Activated CD8-positive, alpha-beta T cell treated with anti-CD3 and anti-CD28 coated beads for 36 hours (primary cell): ENCODE measurements at regions not wholly inside any gene's neighbourhood (a gene's known extent, or its start where the extent isn't known, plus 50 kb on each side); places are given as distances from the start of the nearest gene placed in this dataset.
"Not testable (repeated sequence)": the region's sequence is repeated elsewhere in the genome, so short reads cannot be mapped to it uniquely, and the experiment has no call there.

Source experiments
- ATAC-seq: fragments of 200-7000 bp; cut with Tn5 transposase; one replicate; pipeline ENCODE4 v1.10.0; 2021; ENCODE audit warnings: mild to moderate bottlenecking, moderate library complexity
- CTCF ChIA-PET: fragments of 350-600 bp; sonication (Branson Sonifier 250); formaldehyde crosslinking; loops from one replicate; lab custom pipeline; 2021; ENCODE audit warnings: antibody characterized with exemption; lab: Charles Lee
- POLR2A ChIA-PET: fragments of 350-600 bp; sonication (Branson Sonifier 250); formaldehyde crosslinking; loops from one replicate; lab custom pipeline; 2021; ENCODE audit warnings: antibody characterized with exemption; lab: Charles Lee
- DNase-seq: peaks from one replicate; pipeline ENCODE4 v3.0.0-alpha.2; 2020
- H3K27ac Mint-ChIP-seq: one replicate; pipeline ENCODE4 v1.8.0; 2021; ENCODE audit warnings: mild to moderate bottlenecking, mixed read lengths
- H3K27me3 Mint-ChIP-seq: one replicate; pipeline ENCODE4 v1.8.0; 2021; ENCODE audit warnings: mixed read lengths
- H3K36me3 Mint-ChIP-seq: one replicate; pipeline ENCODE4 v1.8.0; 2021; ENCODE audit warnings: low read depth, mixed read lengths
- H3K4me1 Mint-ChIP-seq: one replicate; pipeline ENCODE4 v1.8.0; 2021; ENCODE audit warnings: low read depth, mixed read lengths
- H3K4me3 Mint-ChIP-seq: one replicate; pipeline ENCODE4 v1.8.0; 2021; ENCODE audit warnings: mild to moderate bottlenecking, moderate library complexity, mixed read lengths
- H3K9me3 Mint-ChIP-seq: one replicate; pipeline ENCODE4 v1.8.0; 2021; ENCODE audit warnings: mixed read lengths
- intact Hi-C: fragments of 100-400 bp; cut with micrococcal nuclease; formaldehyde crosslinking; loops from one replicate; pipeline ENCODE4 v1.10.0; 2022
- TF ChIP-seq, protein P1 (sequence below): fragments of 200-600 bp; IDR thresholded peaks from one replicate; pipeline ENCODE4 v1.8.0; 2022; ENCODE audit warnings: antibody characterized with exemption, mild to moderate bottlenecking

- Mint-ChIP-seq H3K4me3 (no peak overlapping the region), H3K36me3 (no peaks in the 10 kb centered on the region), H3K9me3 (no peaks in the 10 kb centered on the region), H3K27me3 (no peaks in the 10 kb centered on the region), H3K27ac (no peak overlapping the region), H3K4me1 (peaks cover 36% of the 10 kb centered on the region)
- TF ChIP-seq, protein P1, sequence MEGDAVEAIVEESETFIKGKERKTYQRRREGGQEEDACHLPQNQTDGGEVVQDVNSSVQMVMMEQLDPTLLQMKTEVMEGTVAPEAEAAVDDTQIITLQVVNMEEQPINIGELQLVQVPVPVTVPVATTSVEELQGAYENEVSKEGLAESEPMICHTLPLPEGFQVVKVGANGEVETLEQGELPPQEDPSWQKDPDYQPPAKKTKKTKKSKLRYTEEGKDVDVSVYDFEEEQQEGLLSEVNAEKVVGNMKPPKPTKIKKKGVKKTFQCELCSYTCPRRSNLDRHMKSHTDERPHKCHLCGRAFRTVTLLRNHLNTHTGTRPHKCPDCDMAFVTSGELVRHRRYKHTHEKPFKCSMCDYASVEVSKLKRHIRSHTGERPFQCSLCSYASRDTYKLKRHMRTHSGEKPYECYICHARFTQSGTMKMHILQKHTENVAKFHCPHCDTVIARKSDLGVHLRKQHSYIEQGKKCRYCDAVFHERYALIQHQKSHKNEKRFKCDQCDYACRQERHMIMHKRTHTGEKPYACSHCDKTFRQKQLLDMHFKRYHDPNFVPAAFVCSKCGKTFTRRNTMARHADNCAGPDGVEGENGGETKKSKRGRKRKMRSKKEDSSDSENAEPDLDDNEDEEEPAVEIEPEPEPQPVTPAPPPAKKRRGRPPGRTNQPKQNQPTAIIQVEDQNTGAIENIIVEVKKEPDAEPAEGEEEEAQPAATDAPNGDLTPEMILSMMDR = no peak
- POLR2A ChIA-PET = no interaction called here
- CTCF ChIA-PET = interaction anchor here (1.5 kb wide), 1 partner anchor 10 kb away, joined by 3 read pairs; no protein-coding TSS in a partner anchor
- no peak for ATAC-seq
- intact Hi-C loops = no loop called here
- DNase-seq = no peak
Measured at GRCh38 chr3:153631664-153632063, 469.6 kb downstream of the RAP2B start.

DNA sequence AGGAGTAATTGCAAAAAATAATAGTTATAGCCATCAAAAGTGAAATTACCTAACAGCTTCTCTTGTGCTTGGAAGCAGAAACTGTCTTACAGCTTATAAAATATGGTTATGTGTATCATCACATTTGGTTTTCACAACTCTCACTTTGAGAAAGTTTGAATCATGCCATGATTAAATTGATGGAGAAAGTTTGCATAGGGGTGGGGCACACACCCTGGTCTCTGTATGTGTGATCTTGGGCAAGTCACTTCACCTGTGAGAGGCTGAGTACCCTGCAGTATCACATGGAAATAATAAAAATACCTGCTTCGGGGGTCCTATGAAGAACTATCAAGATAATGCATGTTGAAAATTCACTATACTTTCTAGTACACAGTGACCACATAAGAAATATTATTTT is 471.4 kb downstream of the RAP2B start:
- no peaks in the 10 kb centered on the region for H3K9me3 Mint-ChIP-seq
- ChIA-PET POLR2A (no interaction called here), CTCF (no interaction called here)
- DNase-seq (peak; percentile 2), ATAC-seq (peak; percentile 70)
- H3K27me3 Mint-ChIP-seq = no peaks in the 10 kb centered on the region
- H3K36me3 Mint-ChIP-seq = no peaks in the 10 kb centered on the region
- no peak overlapping the region for H3K27ac Mint-ChIP-seq
- intact Hi-C loops = no loop called here
- H3K4me3 Mint-ChIP-seq = no peak overlapping the region
- peaks cover 25% of the 10 kb centered on the region for H3K4me1 Mint-ChIP-seq
- TF ChIP-seq, protein P1 = no peak

DNA sequence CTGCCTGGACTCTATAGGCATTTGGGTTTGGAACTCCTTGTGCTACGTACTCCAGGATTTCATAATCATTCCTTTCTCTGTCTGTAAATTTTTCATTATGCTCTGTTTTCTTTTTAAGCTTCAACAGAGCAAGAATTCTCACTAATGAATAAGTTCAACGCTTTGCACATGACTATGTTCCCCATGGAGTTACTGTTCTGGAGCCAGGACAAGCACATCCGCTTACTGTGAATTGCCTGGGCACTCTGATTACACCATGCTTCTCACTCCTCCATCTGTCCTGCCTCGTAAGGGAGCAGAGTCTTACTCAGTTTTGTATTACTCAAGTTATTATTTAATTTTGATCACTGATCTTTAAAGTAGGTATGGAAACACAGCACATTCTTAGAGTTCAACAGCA is 472.7 kb downstream of the RAP2B start:
- ATAC-seq (no peak), DNase-seq (no peak)
- Mint-ChIP-seq H3K27me3 (no peaks in the 10 kb centered on the region), H3K27ac (no peak overlapping the region), H3K9me3 (no peaks in the 10 kb centered on the region), H3K4me3 (no peak overlapping the region), H3K36me3 (no peaks in the 10 kb centered on the region), H3K4me1 (peaks cover 17% of the 10 kb centered on the region)
- TF ChIP-seq, protein P1 = no peak
- ChIA-PET POLR2A (no interaction called here), CTCF (interaction anchor here (1.2 kb wide), 1 partner anchor 8 kb away, joined by 3 read pairs; no protein-coding TSS in a partner anchor)
- intact Hi-C loops = no loop called here

GRCh38 chr3:153639631-153640030 is 477.6 kb downstream of the RAP2B start:
- Mint-ChIP-seq H3K9me3 (peaks cover 4% of the 10 kb centered on the region), H3K4me3 (no peak overlapping the region), H3K4me1 (peaks cover 36% of the 10 kb centered on the region), H3K27ac (no peak overlapping the region), H3K36me3 (no peaks in the 10 kb centered on the region), H3K27me3 (no peaks in the 10 kb centered on the region)
- ChIA-PET POLR2A (no interaction called here), CTCF (no interaction called here)
- intact Hi-C loops = no loop called here
- DNase-seq = no peak
- no peak for ATAC-seq
- TF ChIP-seq, protein P1 = no peak

DNA sequence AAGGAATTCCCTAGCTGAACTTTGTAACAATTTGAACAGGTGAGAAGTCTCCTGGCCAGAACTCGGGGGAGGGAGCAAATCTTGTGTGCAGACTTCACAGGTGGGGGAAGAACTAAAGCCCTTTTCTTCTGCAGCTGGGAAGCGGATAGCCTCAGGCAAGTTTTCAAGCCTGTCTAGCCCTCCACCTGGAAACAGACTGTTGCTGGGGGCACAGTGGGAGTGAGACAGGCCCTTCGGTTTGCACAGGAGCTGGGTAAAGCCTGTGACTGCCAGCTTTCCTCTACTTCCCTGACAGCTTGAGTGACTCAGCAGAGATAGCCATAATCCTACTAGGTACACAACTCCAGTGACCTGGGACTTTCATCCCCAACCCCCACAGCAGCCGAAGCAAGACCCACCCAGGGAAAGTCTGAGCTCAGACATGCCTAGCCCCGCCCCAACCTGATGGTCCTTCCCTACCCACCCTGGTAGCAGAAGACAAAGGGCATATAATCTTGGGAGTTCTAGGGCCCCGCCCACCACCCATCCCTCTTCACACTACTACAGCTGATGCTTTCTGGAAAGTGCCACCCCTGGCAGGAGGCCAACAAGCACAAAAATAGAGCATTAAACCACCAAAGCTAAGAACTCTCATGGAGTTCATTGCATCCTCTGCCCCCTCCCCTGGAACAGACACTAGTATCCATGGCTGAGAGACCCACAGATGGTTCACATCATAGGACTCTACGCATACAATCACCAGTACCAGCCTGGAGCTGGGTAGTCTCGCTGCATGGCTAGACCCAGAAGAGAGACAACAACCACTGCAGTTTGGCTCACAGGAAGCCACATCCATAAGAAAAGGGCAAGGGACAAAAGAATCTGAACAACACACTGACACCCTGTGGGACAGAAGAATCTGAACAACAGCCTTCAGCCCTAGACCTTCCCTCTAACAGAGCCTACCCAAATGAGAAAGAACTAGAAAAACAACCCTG is 479.0 kb downstream of the RAP2B start:
- H3K27ac Mint-ChIP-seq = no peak overlapping the region
- H3K4me3 Mint-ChIP-seq = no peak overlapping the region
- H3K27me3 Mint-ChIP-seq = no peaks in the 10 kb centered on the region
- TF ChIP-seq, protein P1 = no peak
- H3K9me3 Mint-ChIP-seq = peaks cover 8% of the 10 kb centered on the region
- no peaks in the 10 kb centered on the region for H3K36me3 Mint-ChIP-seq
- POLR2A ChIA-PET = no interaction called here
- ATAC-seq = no peak
- intact Hi-C loops = no loop called here
- peaks cover 36% of the 10 kb centered on the region for H3K4me1 Mint-ChIP-seq
- peak; percentile 2 for DNase-seq
- CTCF ChIA-PET = interaction anchor here (1.1 kb wide), 1 partner anchor 20 kb away, joined by 3 read pairs; no protein-coding TSS in a partner anchor

DNA sequence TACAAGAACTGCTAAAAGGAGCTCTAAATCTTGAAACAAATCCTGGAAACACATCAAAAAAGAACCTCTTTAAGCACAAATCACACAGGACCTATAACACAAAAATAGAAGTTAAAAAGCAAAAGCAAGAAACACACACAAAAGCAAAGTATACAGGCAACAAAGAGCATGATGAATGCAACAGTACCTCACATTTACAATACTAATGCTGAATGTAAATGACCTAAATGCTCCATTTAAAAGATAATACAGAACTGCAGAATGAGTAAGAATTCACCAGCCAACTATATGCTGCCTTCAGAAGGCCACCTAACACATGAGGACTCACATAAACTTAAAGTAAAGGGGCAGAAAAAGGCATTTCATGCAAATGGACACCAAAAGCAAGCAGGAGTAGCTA is 478.6 kb upstream of the ARHGEF26 start:
- H3K27ac Mint-ChIP-seq, H3K9me3 Mint-ChIP-seq, DNase-seq, ATAC-seq, H3K36me3 Mint-ChIP-seq, intact Hi-C loops, H3K4me3 Mint-ChIP-seq, POLR2A ChIA-PET, H3K27me3 Mint-ChIP-seq: not testable (repeated sequence)
- CTCF ChIA-PET = interaction anchor here (1.1 kb wide), 1 partner anchor 8 kb away, joined by 3 read pairs; no protein-coding TSS in a partner anchor
- H3K4me1 Mint-ChIP-seq = peaks cover 36% of the 10 kb centered on the region

DNA sequence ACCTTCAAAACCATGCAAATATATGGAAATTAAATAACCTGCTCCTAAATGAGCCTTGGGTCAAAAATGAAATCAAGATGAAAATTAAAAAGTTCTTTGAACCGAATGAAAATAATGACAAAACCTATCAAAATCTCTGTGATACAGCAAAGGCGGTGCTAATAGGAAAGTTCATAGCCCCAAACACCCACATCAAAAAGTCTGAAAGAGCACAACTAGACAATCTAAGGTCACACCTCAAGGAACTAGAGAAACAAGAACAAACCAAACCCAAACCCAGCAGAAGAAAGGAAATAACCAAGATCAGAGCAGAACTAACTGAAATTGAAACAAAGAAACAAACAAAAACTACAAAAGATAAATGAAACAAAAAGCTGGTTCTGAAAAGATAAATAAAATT is 477.7 kb upstream of the ARHGEF26 start:
- intact Hi-C loops, H3K9me3 Mint-ChIP-seq, H3K27me3 Mint-ChIP-seq, H3K4me3 Mint-ChIP-seq, ATAC-seq, H3K36me3 Mint-ChIP-seq: not testable (repeated sequence)
- DNase-seq = peak; percentile 23
- peak overlapping the region; percentile 22 for H3K27ac Mint-ChIP-seq
- ChIA-PET CTCF (interaction anchor here (0.6 kb wide), 1 partner anchor 97 kb away, joined by 4 read pairs; no protein-coding TSS in a partner anchor), POLR2A (interaction anchor here (1.2 kb wide), 1 partner anchor 20 kb away, joined by 3 read pairs; no protein-coding TSS in a partner anchor)
- H3K4me1 Mint-ChIP-seq = peaks cover 36% of the 10 kb centered on the region
